PC-9 (cell line): ENCODE measurements at regions not wholly inside any gene's neighbourhood (a gene's known extent, or its start where the extent isn't known, plus 50 kb on each side); places are given as distances from the start of the nearest gene placed in this dataset.

Experiments
- BruUV-seq: library from RNA; stranded (reverse); fragments of 400-500 nt; replicated peaks from 2 replicates; lab custom pipeline; 2021; lab: Mats Ljungman, UMichigan
- CTCF ChIA-PET: fragments of 300-600 bp; sonication (Branson Sonifier 250); formaldehyde crosslinking; loops from one replicate; lab custom pipeline; 2022; ENCODE audit warnings: antibody characterized with exemption; lab: Charles Lee
- POLR2A ChIA-PET: fragments of 300-600 bp; sonication (Branson Sonifier 250); formaldehyde crosslinking; loops from one replicate; lab custom pipeline; 2022; ENCODE audit warnings: antibody characterized with exemption; ENCODE audit not compliant: unreplicated experiment; lab: Charles Lee
- DNase-seq, 2 experiments: peaks; one replicate each; pipeline versions ENCODE4 v3.0.0 to v3.0.0-alpha.2; 2015 to 2022; ENCODE audit warnings: mixed read lengths in 1 of 2
- H2AFZ ChIP-seq: fragments of 200-600 bp; sonication (generic); 2 replicates; pipeline ENCODE4 v1.8.1; 2017; ENCODE audit warnings: antibody characterized with exemption
- H3F3A ChIP-seq: fragments of 200-600 bp; sonication (generic); 2 replicates; pipeline ENCODE4 v1.8.1; 2017; ENCODE audit warnings: antibody characterized with exemption, mild to moderate bottlenecking, low read depth; ENCODE audit not compliant: insufficient read depth
- H3K27ac ChIP-seq: fragments of 200-600 bp; sonication (generic); 2 replicates; pipeline ENCODE4 v1.6.1; 2016; ENCODE audit warnings: mixed run types
- H3K27me3 ChIP-seq: fragments of 200-600 bp; sonication (generic); 2 replicates; pipeline ENCODE4 v1.6.1; 2016; ENCODE audit warnings: low read depth, mixed run types; ENCODE audit not compliant: insufficient read depth
- H3K36me3 ChIP-seq: fragments of 200-600 bp; sonication (generic); 2 replicates; pipeline ENCODE4 v1.6.1; 2016; ENCODE audit warnings: low read depth, mixed run types
- H3K4me1 ChIP-seq: fragments of 200-600 bp; sonication (generic); replicated peaks from 2 replicates; pipeline ENCODE4 v1.6.1; 2016; ENCODE audit warnings: mixed run types; ENCODE audit not compliant: insufficient read depth
- H3K4me2 ChIP-seq: fragments of 200-600 bp; sonication (generic); 2 replicates; pipeline ENCODE4 v1.6.1; 2017; ENCODE audit warnings: mixed run types
- H3K4me3 ChIP-seq: fragments of 200-600 bp; sonication (generic); 2 replicates; pipeline ENCODE4 v1.6.1; 2016; ENCODE audit warnings: mixed run types
- H3K79me2 ChIP-seq: fragments of 200-600 bp; sonication (generic); 2 replicates; pipeline ENCODE4 v1.6.1; 2017; ENCODE audit warnings: low read depth, mixed run types
- H3K9me2 ChIP-seq: fragments of 200-600 bp; sonication (generic); 2 replicates; pipeline ENCODE4 v1.8.1; 2017; ENCODE audit warnings: mild to moderate bottlenecking; ENCODE audit not compliant: insufficient read depth
- H3K9me3 ChIP-seq: fragments of 200-600 bp; sonication (generic); 2 replicates; pipeline ENCODE4 v1.8.1; 2016; ENCODE audit warnings: low read depth; ENCODE audit not compliant: insufficient read depth
- H4K20me1 ChIP-seq: fragments of 200-600 bp; sonication (generic); 2 replicates; pipeline ENCODE4 v1.8.1; 2017; ENCODE audit not compliant: insufficient read depth
- EZH2 ChIP-seq: fragments of 200-600 bp; sonication (generic); IDR thresholded peaks from 2 replicates; pipeline ENCODE4 v1.8.0; 2017; ENCODE audit warnings: antibody characterized with exemption, low read depth
- intact Hi-C: fragments of 100-400 bp; cut with micrococcal nuclease; formaldehyde crosslinking; loops from one replicate; pipeline ENCODE4 v1.10.0; 2022; ENCODE audit not compliant: unreplicated experiment
- TF ChIP-seq, protein P1 (sequence below): fragments of 200-600 bp; sonication (generic); conservative IDR thresholded peaks from 2 replicates; pipeline ENCODE4 v1.6.1; 2017; ENCODE audit warnings: mixed run types, antibody characterized with exemption, mild to moderate bottlenecking, moderate library complexity

DNA sequence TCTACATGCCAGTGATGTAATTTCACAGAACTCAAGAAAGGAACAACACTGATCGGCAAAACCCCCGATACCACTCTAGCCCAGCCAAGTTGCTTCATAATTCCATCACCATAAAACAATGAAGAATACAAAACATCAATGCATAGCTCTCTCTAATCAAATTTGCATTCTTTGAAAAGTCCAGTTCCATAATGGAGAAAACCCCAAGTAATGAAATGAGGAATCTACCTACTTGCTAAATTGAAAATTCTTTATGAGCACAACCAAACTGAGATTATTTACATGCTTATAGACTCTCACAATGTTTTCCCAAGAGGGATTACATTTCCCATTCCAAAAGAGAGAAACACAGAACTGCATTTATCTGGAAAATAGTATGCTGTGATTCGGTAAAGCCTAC, 186.5 kb downstream of the NR4A2 start:
- no peaks in the 10 kb centered on the region for H3K4me1 ChIP-seq
- intact Hi-C loops: no loop called here
- H2AFZ ChIP-seq: no peak overlapping the region
- no peaks in the 10 kb centered on the region for H3K79me2 ChIP-seq
- H3K9me2 ChIP-seq: no peaks in the 10 kb centered on the region
- H3K27me3 ChIP-seq: no peaks in the 10 kb centered on the region
- H3K9me3 ChIP-seq: no peaks in the 10 kb centered on the region
- H3K4me2 ChIP-seq: no peak overlapping the region
- no peak overlapping the region for H3K27ac ChIP-seq
- TF ChIP-seq, protein P1, sequence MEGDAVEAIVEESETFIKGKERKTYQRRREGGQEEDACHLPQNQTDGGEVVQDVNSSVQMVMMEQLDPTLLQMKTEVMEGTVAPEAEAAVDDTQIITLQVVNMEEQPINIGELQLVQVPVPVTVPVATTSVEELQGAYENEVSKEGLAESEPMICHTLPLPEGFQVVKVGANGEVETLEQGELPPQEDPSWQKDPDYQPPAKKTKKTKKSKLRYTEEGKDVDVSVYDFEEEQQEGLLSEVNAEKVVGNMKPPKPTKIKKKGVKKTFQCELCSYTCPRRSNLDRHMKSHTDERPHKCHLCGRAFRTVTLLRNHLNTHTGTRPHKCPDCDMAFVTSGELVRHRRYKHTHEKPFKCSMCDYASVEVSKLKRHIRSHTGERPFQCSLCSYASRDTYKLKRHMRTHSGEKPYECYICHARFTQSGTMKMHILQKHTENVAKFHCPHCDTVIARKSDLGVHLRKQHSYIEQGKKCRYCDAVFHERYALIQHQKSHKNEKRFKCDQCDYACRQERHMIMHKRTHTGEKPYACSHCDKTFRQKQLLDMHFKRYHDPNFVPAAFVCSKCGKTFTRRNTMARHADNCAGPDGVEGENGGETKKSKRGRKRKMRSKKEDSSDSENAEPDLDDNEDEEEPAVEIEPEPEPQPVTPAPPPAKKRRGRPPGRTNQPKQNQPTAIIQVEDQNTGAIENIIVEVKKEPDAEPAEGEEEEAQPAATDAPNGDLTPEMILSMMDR: no peak
- TF ChIP-seq EZH2: no peak
- DNase-seq: no peak
- no peaks in the 10 kb centered on the region for H4K20me1 ChIP-seq
- H3K36me3 ChIP-seq: no peaks in the 10 kb centered on the region
- POLR2A ChIA-PET: no interaction called here
- H3F3A ChIP-seq: no peaks in the 10 kb centered on the region
- CTCF ChIA-PET: no interaction called here
- no TSS peak for BruUV-seq
- H3K4me3 ChIP-seq: no peak overlapping the region

DNA sequence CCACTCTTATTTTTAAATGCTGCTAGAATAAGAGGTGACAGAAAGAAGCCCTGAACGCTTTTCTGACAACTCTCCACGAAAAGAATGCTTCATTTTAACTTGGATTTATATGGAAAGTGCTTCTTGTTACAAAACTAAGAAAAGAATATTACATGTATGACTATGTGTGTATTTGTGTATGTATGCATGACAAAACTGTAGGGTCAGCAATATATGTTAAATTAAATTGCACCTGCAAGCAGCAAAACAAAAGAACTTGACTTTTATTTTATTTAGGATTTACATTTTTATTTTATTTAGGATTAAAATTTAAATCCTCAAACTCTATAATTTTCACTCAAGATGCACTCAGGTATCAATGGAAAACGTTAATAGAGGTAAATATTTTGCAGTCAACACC, 187.1 kb downstream of the NR4A2 start:
- POLR2A ChIA-PET: no interaction called here
- CTCF ChIA-PET: no interaction called here

DNA sequence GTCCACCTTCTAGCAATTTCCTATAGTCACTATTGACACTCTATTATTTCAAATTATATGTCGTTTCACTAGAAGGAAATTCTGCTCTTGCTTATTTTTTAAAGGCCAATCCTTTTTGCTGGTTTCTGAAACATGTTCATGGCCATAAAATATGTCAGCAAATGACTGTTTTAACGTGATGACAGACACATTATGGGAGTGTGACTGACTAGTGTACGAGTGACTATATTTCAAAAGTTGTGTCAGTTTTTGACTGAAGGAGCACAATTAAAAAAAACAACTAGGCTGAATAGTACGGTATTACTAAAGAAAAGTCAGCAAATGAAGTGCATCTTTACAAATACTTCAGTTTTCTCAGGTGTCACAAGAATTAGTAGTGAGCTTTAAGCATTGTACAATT, 196.0 kb downstream of the NR4A2 start:
- no TSS peak for BruUV-seq
- Histone ChIP-seq H3K36me3 (no peaks in the 10 kb centered on the region), H3K4me3 (no peak overlapping the region), H3F3A (no peaks in the 10 kb centered on the region), H3K27me3 (no peaks in the 10 kb centered on the region), H3K4me2 (no peak overlapping the region), H3K9me3 (no peaks in the 10 kb centered on the region), H3K4me1 (no peaks in the 10 kb centered on the region), H4K20me1 (no peaks in the 10 kb centered on the region), H3K27ac (no peak overlapping the region), H2AFZ (no peak overlapping the region), H3K9me2 (no peaks in the 10 kb centered on the region), H3K79me2 (no peaks in the 10 kb centered on the region)
- CTCF ChIA-PET: no interaction called here
- no peak for DNase-seq
- TF ChIP-seq, protein P1: no peak
- no peak for TF ChIP-seq EZH2
- intact Hi-C loops: no loop called here
- POLR2A ChIA-PET: no interaction called here

More for the DNA sequence above, 187.1 kb downstream of the NR4A2 start:
- intact Hi-C loops: no loop called here
- Histone ChIP-seq H3K4me3 (no peak overlapping the region), H3K27ac (no peak overlapping the region), H3K79me2 (no peaks in the 10 kb centered on the region), H3K4me2 (no peak overlapping the region), H3F3A (no peaks in the 10 kb centered on the region), H3K9me3 (no peaks in the 10 kb centered on the region), H4K20me1 (no peaks in the 10 kb centered on the region), H2AFZ (no peak overlapping the region), H3K36me3 (no peaks in the 10 kb centered on the region), H3K9me2 (no peaks in the 10 kb centered on the region), H3K27me3 (no peaks in the 10 kb centered on the region), H3K4me1 (no peaks in the 10 kb centered on the region)
- no peak for DNase-seq
- BruUV-seq: no TSS peak
- TF ChIP-seq, protein P1: no peak
- TF ChIP-seq EZH2: no peak
